ENCODE measurements at regions not wholly inside any gene's neighbourhood (a gene's known extent, or its start where the extent isn't known, plus 50 kb on each side); places are given as distances from the start of the nearest gene placed in this dataset.

GRCh38 chr1:157189986-157190982, 52.1 kb upstream of the ETV3 start:
- H3K4me1 ChIP-seq (ENCODE audit: control insufficient read depth, insufficient read depth, low read length): peaks cover 8% of the 10 kb centered on the region
- H3K27ac ChIP-seq (ENCODE audit: low read depth, low read length): no peak overlapping the region
- H3K27me3 ChIP-seq (ENCODE audit: control insufficient read depth, insufficient read depth, low read length): peaks cover 5% of the 10 kb centered on the region; the same call in 1 of the 2 replicates
- H3K4me3 ChIP-seq (ENCODE audit: low read depth, low read length): no peak overlapping the region
- H3K9me3 ChIP-seq (ENCODE audit: control insufficient read depth, insufficient read depth, low read depth, low read length): no peaks in the 10 kb centered on the region
- H3K9ac ChIP-seq (ENCODE audit: low read length): no peak overlapping the region
- no peaks in the 10 kb centered on the region for H3K36me3 ChIP-seq (ENCODE audit: control insufficient read depth, insufficient read depth, low read length)

DNA sequence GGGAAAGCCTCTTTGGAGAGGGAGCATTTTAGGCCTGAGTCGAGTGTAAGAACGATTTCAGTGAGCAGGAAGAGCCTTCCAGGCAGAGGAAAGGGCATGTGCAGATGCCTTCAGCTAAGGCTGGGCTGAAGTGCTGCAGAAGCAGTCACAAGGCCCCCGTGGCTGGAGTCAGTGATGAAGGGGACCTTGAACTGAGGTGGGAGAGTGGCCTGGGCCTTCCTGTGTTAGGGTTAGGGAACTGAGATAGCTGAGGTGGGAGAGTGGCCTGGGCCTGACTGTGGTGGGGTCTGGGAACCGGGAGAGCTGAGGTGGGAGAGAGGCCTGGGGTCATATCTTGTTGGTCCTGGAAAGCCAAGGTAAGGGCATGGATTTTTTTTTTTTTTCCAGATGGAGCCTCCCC, 50.9 kb upstream of the ETV3 start:
- H3K4me3 ChIP-seq (ENCODE audit: low read depth, low read length): no peak overlapping the region
- no peaks in the 10 kb centered on the region for H3K36me3 ChIP-seq (ENCODE audit: control insufficient read depth, insufficient read depth, low read length)
- H3K9me3 ChIP-seq (ENCODE audit: control insufficient read depth, insufficient read depth, low read depth, low read length): no peaks in the 10 kb centered on the region
- peaks cover 8% of the 10 kb centered on the region for H3K4me1 ChIP-seq (ENCODE audit: control insufficient read depth, insufficient read depth, low read length)
- no peak overlapping the region for H3K9ac ChIP-seq (ENCODE audit: low read length)
- H3K27ac ChIP-seq (ENCODE audit: low read depth, low read length): no peak overlapping the region
- H3K27me3 ChIP-seq (ENCODE audit: control insufficient read depth, insufficient read depth, low read length): no peaks in the 10 kb centered on the region; the same call in 1 of the 2 replicates

Data from HUES6 (cell line).